Astrocyte (in vitro differentiated cells and primary cell): ENCODE measurements at regions not wholly inside any gene's neighbourhood (a gene's known extent, or its start where the extent isn't known, plus 50 kb on each side); places are given as distances from the start of the nearest gene placed in this dataset.

ENCODE experiments used
- DNase-seq: peaks from one replicate; pipeline ENCODE4 v3.0.0-alpha.2; 2010; ENCODE audit warnings: low read depth
- FAIRE-seq: peaks from 2 replicates; lab custom pipeline; 2011; peaks lifted over from hg19 to GRCh38; lab: Jason Lieb, UNC
- H2AFZ ChIP-seq: 2 replicates; pipeline ENCODE4 v1.6.0; 2012; ENCODE audit warnings: low read depth, low read length, inconsistent platforms
- H3K27ac ChIP-seq: 2 replicates; pipeline ENCODE4 v1.5.1; 2011; ENCODE audit warnings: low read depth, low read length, inconsistent platforms
- H3K27me3 ChIP-seq: 2 replicates; pipeline ENCODE4 v1.6.0; 2011; ENCODE audit warnings: low read length, inconsistent platforms; ENCODE audit not compliant: insufficient read depth
- H3K36me3 ChIP-seq: 2 replicates; pipeline ENCODE4 v1.5.1; 2011; ENCODE audit warnings: low read length, inconsistent platforms; ENCODE audit not compliant: insufficient read depth
- H3K4me1 ChIP-seq: 2 replicates; pipeline ENCODE4 v1.5.1; 2011; ENCODE audit warnings: low read length, inconsistent platforms; ENCODE audit not compliant: insufficient read depth
- H3K4me2 ChIP-seq: 2 replicates; pipeline ENCODE4 v1.6.0; 2012; ENCODE audit warnings: low read length, inconsistent platforms
- H3K4me3 ChIP-seq: 2 replicates; pipeline ENCODE4 v1.5.1; 2011; ENCODE audit warnings: low read depth, mild to moderate bottlenecking, low read length, inconsistent platforms; ENCODE audit not compliant: insufficient read depth
- H3K79me2 ChIP-seq: 2 replicates; pipeline ENCODE4 v1.6.0; 2012; ENCODE audit warnings: mild to moderate bottlenecking, low read length, inconsistent platforms; ENCODE audit not compliant: insufficient read depth
- H3K9ac ChIP-seq: 2 replicates; pipeline ENCODE4 v1.6.0; 2012; ENCODE audit warnings: mild to moderate bottlenecking, low read length, inconsistent platforms
- H3K9me3 ChIP-seq: 2 replicates; pipeline ENCODE4 v1.5.1; 2012; ENCODE audit warnings: low read depth, mild to moderate bottlenecking, low read length, inconsistent platforms; ENCODE audit not compliant: insufficient read depth
- H4K20me1 ChIP-seq: 2 replicates; pipeline ENCODE4 v1.6.0; 2012; ENCODE audit warnings: low read length, inconsistent platforms; ENCODE audit not compliant: insufficient read depth
- H3K27ac Mint-ChIP-seq: one replicate; pipeline ENCODE4 v1.8.0; 2021; ENCODE audit warnings: mild to moderate bottlenecking, mixed read lengths; ENCODE audit not compliant: unreplicated experiment
- H3K27me3 Mint-ChIP-seq: one replicate; pipeline ENCODE4 v1.8.0; 2021; ENCODE audit warnings: low read depth, mixed read lengths; ENCODE audit not compliant: unreplicated experiment
- H3K36me3 Mint-ChIP-seq: one replicate; pipeline ENCODE4 v1.8.0; 2021; ENCODE audit warnings: low read depth, mixed read lengths; ENCODE audit not compliant: unreplicated experiment
- H3K4me1 Mint-ChIP-seq: one replicate; pipeline ENCODE4 v1.8.0; 2021; ENCODE audit warnings: low read depth, mixed read lengths; ENCODE audit not compliant: unreplicated experiment
- H3K4me3 Mint-ChIP-seq: one replicate; pipeline ENCODE4 v1.8.0; 2021; ENCODE audit warnings: mild to moderate bottlenecking, moderate library complexity, mixed read lengths; ENCODE audit not compliant: unreplicated experiment
- H3K9me3 Mint-ChIP-seq: one replicate; pipeline ENCODE4 v1.8.0; 2021; ENCODE audit warnings: mild to moderate bottlenecking, mixed read lengths; ENCODE audit not compliant: unreplicated experiment
- EZH2 ChIP-seq: IDR thresholded peaks from 2 replicates; pipeline ENCODE4 v1.6.1; 2012; ENCODE audit warnings: mild to moderate bottlenecking, low read length, inconsistent platforms; ENCODE audit not compliant: insufficient read depth
- TF ChIP-seq, protein P1 (sequence below): IDR thresholded peaks from 2 replicates; pipeline ENCODE4 v1.5.1; 2011; ENCODE audit warnings: low read depth, mild to moderate bottlenecking, inconsistent platforms, low read length, moderate library complexity; ENCODE audit not compliant: insufficient read depth

DNA sequence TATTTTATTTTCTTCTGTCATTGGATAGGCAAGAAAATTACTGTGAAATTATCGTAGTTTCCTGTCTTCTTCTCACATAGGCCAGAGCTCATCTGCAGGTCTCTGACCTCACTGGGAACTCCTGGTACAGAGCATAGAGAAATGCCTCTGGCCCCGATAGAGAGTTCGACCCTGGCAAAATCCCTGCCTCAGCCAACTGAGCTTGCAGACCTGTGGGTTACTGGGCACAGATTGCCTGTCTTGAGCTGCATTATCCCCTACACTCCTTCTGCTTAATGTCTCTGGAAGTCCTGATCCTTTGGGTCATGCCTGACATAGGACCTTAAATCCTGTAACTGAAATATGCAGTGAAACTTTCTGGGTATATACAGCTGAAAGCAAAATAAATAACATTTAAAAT is 439.3 kb upstream of the CTNND2 start:
- FAIRE-seq (no peak), DNase-seq (no peak)
- Histone ChIP-seq H3K9ac (no peak overlapping the region), H3K9me3 (no peaks in the 10 kb centered on the region), H3K79me2 (no peaks in the 10 kb centered on the region), H3K4me1 (no peaks in the 10 kb centered on the region), H3K27me3 (no peaks in the 10 kb centered on the region), H3K36me3 (no peaks in the 10 kb centered on the region), H4K20me1 (no peaks in the 10 kb centered on the region), H3K4me2 (no peak overlapping the region), H3K27ac (no peak overlapping the region), H3K4me3 (no peak overlapping the region), H2AFZ (no peak overlapping the region)
- H3K4me3 Mint-ChIP-seq: no peak overlapping the region
- no peaks in the 10 kb centered on the region for H3K36me3 Mint-ChIP-seq
- no peaks in the 10 kb centered on the region for H3K27me3 Mint-ChIP-seq
- H3K4me1 Mint-ChIP-seq: no peaks in the 10 kb centered on the region
- TF ChIP-seq EZH2: no peak
- TF ChIP-seq, protein P1, sequence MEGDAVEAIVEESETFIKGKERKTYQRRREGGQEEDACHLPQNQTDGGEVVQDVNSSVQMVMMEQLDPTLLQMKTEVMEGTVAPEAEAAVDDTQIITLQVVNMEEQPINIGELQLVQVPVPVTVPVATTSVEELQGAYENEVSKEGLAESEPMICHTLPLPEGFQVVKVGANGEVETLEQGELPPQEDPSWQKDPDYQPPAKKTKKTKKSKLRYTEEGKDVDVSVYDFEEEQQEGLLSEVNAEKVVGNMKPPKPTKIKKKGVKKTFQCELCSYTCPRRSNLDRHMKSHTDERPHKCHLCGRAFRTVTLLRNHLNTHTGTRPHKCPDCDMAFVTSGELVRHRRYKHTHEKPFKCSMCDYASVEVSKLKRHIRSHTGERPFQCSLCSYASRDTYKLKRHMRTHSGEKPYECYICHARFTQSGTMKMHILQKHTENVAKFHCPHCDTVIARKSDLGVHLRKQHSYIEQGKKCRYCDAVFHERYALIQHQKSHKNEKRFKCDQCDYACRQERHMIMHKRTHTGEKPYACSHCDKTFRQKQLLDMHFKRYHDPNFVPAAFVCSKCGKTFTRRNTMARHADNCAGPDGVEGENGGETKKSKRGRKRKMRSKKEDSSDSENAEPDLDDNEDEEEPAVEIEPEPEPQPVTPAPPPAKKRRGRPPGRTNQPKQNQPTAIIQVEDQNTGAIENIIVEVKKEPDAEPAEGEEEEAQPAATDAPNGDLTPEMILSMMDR: no peak
- H3K9me3 Mint-ChIP-seq: no peaks in the 10 kb centered on the region
- no peak overlapping the region for H3K27ac Mint-ChIP-seq

DNA sequence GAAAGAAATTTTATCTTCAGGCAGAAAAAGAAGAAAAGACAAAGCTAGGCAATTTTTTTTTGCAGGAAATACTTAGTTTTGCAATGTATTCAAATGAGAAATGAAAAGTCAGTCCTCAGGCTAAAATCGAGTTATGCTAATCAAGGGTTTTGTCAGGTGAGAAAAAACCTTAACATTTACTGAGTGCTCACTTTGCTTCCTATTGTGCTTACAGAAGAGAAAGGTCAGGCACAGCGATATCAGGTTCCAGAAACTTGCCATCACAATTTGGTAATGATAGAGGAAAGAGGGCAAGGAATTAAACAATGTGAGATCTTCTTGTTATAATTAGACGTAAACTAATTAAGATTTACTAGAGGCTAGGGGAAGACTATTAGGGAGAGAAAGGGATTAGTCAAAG is 431.7 kb upstream of the CTNND2 start:
- H3K79me2 ChIP-seq: no peaks in the 10 kb centered on the region
- FAIRE-seq: no peak
- no peaks in the 10 kb centered on the region for H4K20me1 ChIP-seq
- no peak for TF ChIP-seq EZH2
- TF ChIP-seq, protein P1: no peak
- H3K4me3 Mint-ChIP-seq: no peak overlapping the region
- H3K9ac ChIP-seq: no peak overlapping the region
- H3K36me3 ChIP-seq: no peaks in the 10 kb centered on the region
- no peak for DNase-seq
- no peak overlapping the region for H3K4me3 ChIP-seq
- H3K4me1 Mint-ChIP-seq: no peaks in the 10 kb centered on the region
- no peak overlapping the region for H2AFZ ChIP-seq
- H3K27me3 ChIP-seq: no peaks in the 10 kb centered on the region
- no peaks in the 10 kb centered on the region for H3K9me3 Mint-ChIP-seq
- H3K36me3 Mint-ChIP-seq: no peaks in the 10 kb centered on the region
- no peak overlapping the region for H3K27ac Mint-ChIP-seq
- H3K4me2 ChIP-seq: no peak overlapping the region
- no peak overlapping the region for H3K27ac ChIP-seq
- H3K4me1 ChIP-seq: no peaks in the 10 kb centered on the region
- H3K27me3 Mint-ChIP-seq: no peaks in the 10 kb centered on the region
- H3K9me3 ChIP-seq: no peaks in the 10 kb centered on the region

DNA sequence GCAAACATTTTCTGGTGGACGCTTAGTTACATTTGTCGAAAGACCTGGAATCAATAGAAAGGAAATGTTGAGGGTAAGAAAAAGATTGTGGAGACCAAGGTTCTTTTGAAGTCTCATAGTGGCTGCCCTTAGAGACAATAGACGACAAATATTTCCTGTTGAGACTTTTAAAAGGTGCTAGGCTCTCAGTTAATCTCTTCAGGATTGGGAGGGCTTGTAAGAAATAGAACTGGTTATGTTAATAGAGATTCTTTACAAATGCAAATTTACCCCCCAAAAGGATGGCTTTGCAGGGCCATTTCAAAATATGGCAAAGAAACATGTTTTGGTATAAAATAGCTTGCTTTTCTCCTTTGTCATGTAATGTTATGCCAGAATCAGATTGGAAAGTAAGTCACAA is 428.2 kb upstream of the CTNND2 start:
- FAIRE-seq (no peak), DNase-seq (no peak)
- Histone ChIP-seq H3K4me2 (no peak overlapping the region), H4K20me1 (no peaks in the 10 kb centered on the region), H3K4me1 (no peaks in the 10 kb centered on the region), H3K27me3 (no peaks in the 10 kb centered on the region), H3K27ac (no peak overlapping the region), H3K4me3 (no peak overlapping the region), H3K79me2 (no peaks in the 10 kb centered on the region), H3K9ac (no peak overlapping the region), H3K9me3 (no peaks in the 10 kb centered on the region), H2AFZ (no peak overlapping the region), H3K36me3 (no peaks in the 10 kb centered on the region)
- no peak overlapping the region for H3K4me3 Mint-ChIP-seq
- H3K36me3 Mint-ChIP-seq: peaks cover 3% of the 10 kb centered on the region
- H3K9me3 Mint-ChIP-seq: no peaks in the 10 kb centered on the region
- TF ChIP-seq, protein P1: no peak
- TF ChIP-seq EZH2: no peak
- H3K27me3 Mint-ChIP-seq: no peaks in the 10 kb centered on the region
- H3K4me1 Mint-ChIP-seq: no peaks in the 10 kb centered on the region
- no peak overlapping the region for H3K27ac Mint-ChIP-seq
